ENCODE measurements at regions not wholly inside any gene's neighbourhood (a gene's known extent, or its start where the extent isn't known, plus 50 kb on each side); places are given as distances from the start of the nearest gene placed in this dataset.

DNA sequence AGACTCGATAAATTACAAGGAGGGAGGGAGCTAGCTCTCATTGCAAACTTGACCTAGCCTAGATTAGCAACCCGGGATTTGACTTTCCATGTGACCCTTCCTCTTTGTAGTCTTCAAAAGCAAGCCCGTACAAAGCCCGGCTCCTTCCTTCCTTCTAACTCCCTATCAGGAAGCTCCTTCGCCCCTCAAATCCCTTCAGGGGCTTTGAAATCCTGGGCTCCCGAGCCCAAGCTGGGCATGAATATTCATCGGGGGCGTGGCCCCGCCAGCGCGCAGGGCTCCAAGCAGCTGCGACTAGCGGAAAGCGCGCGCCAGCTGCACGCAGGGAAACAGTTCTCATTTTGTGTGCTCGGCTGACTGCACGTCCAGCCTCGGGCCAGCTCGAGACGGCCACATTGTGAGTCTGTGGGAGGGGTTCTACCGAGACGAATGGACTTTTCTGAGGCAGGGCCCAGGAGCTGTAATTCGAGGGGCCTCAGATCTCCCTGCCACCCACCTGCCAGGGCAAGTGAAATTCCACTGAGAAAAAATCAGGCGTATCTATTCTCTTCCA, 84.0 kb upstream of the PELI1 start:
- peak in 1 of 2 experiments; percentile 13 for TF ChIP-seq CTCF (IDR thresholded peaks at IDR 0.05)
- intact Hi-C loops (cut with DNase I; ENCODE audit: low total_unique reads) = no loop called here

GRCh38 chr2:64228918-64229317, 84.7 kb upstream of the PELI1 start:
- Histone ChIP-seq H3K36me3 (no peaks in the 10 kb centered on the region), H3K9me3 (no peaks in the 10 kb centered on the region), H3K4me1 (peaks cover 0 to 19% (median 9%) of the 10 kb centered on the region in 4 donors), H3K27ac (peak overlapping the region; percentile 41 to 60), H3K4me3 (no peak overlapping the region), H3K27me3 (no peaks in the 10 kb centered on the region)
- no peak for DNase-seq
- no peak for TF ChIP-seq CTCF (IDR thresholded peaks at IDR 0.05)
- intact Hi-C loops (cut with DNase I; ENCODE audit: low total_unique reads) = no loop called here

More for the DNA sequence above, 84.0 kb upstream of the PELI1 start:
- no peaks in the 10 kb centered on the region for H3K9me3 ChIP-seq
- peaks cover 0 to 19% (median 7%) of the 10 kb centered on the region in 4 donors for H3K4me1 ChIP-seq
- H3K4me3 ChIP-seq = peak overlapping the region; percentile 49 to 60
- H3K27ac ChIP-seq = peak overlapping the region; percentile 41 to 60
- peak; percentile 78 to 86 for DNase-seq
- H3K36me3 ChIP-seq = no peaks in the 10 kb centered on the region
- no peaks in the 10 kb centered on the region for H3K27me3 ChIP-seq

DNA sequence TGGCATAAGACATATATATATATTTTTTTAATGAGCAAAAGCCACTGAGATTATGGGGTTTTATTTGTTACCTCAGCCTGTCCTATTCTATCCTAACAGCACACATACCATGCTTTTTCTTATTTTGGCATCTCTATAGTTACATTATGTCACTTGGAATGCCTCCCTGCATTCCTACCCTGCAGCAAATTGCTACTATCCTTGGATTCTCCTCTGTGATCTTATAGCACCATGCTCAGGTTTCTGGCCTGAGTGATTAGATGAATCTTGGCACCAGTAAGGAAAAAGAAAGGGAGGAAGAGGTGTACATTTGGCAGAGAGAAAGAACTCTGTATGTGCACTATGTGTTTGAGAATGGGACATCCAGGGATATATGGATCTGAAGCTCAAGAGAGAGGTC, 86.3 kb upstream of the PELI1 start:
- no peak for TF ChIP-seq CTCF (IDR thresholded peaks at IDR 0.05)
- peaks cover 0 to 21% (median 9%) of the 10 kb centered on the region in 4 donors for H3K4me1 ChIP-seq
- no peaks in the 10 kb centered on the region for H3K36me3 ChIP-seq
- no peak overlapping the region for H3K4me3 ChIP-seq
- intact Hi-C loops (cut with DNase I; ENCODE audit: low total_unique reads) = no loop called here
- H3K9me3 ChIP-seq = no peaks in the 10 kb centered on the region
- DNase-seq = no peak
- no peak overlapping the region for H3K27ac ChIP-seq
- H3K27me3 ChIP-seq = no peaks in the 10 kb centered on the region

GRCh38 chr2:64232266-64232665, 88.0 kb upstream of the PELI1 start:
- H3K9me3 ChIP-seq = no peaks in the 10 kb centered on the region
- DNase-seq = no peak
- H3K4me3 ChIP-seq = no peak overlapping the region
- intact Hi-C loops (cut with DNase I; ENCODE audit: low total_unique reads) = no loop called here
- no peaks in the 10 kb centered on the region for H3K36me3 ChIP-seq
- no peaks in the 10 kb centered on the region for H3K27me3 ChIP-seq
- peaks cover 0 to 19% (median 9%) of the 10 kb centered on the region in 4 donors for H3K4me1 ChIP-seq
- H3K27ac ChIP-seq = no peak overlapping the region
- no peak for TF ChIP-seq CTCF (IDR thresholded peaks at IDR 0.05)

DNA sequence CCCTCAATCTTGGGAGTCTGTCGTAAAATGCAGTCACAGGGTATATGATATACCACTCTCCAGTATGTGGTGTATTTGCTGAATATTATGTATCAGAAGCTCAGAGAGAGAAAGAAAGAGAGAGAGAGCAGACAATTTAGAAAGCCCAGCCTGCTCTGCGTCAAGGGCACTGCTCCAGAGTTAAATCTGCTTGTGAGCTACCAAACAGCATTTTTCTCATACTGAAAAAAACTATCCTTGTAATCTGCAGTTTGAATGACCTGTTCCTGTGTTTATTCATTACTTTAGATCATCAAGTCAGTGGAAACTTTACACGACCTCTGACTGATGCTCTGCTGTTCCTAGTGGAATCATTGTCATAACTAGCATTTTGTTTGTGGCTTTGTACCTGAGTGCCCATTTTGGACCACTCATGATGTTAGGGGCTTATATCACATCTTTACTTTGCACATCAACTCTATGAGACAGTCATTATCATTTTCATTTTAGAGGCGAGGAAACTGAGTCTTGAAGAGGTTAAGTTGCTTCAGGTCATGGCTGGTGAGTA, 89.2 kb upstream of the PELI1 start:
- no peak overlapping the region for H3K4me3 ChIP-seq
- no peaks in the 10 kb centered on the region for H3K27me3 ChIP-seq
- no peaks in the 10 kb centered on the region for H3K9me3 ChIP-seq
- intact Hi-C loops (cut with DNase I; ENCODE audit: low total_unique reads) = no loop called here
- no peak for TF ChIP-seq CTCF (IDR thresholded peaks at IDR 0.05)
- no peaks in the 10 kb centered on the region for H3K36me3 ChIP-seq
- H3K4me1 ChIP-seq = peaks cover 0 to 19% (median 5%) of the 10 kb centered on the region in 4 donors
- H3K27ac ChIP-seq = no peak overlapping the region
- DNase-seq = no peak
